ENCODE measurements at regions not wholly inside any gene's neighbourhood (a gene's known extent, or its start where the extent isn't known, plus 50 kb on each side); places are given as distances from the start of the nearest gene placed in this dataset.

DNA sequence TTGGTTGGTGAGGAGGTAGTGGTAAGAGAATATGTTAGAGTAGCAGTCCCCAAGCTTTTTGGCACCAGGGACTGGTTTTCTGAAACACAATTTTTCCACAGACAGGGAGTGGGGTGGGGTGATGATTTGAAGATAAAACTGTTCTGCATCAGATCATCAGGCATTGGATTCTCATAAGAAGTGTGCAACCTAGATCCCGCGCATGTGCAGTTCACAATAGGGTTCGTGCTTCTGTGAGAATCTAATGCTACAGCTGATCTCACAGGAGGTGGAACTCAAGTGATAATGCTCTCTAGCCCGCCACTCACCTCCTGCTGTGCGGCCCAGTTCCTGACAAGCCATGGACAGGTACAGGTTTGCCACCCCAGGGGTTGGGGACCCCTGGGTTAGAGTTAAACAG lies 423.3 kb downstream of the GPAT3 start:
- WGBS = 86% methylated on average over 5 of the region's 5 CpGs
- no peak for DNase-seq (ENCODE audit: low spot score)
- no peaks in the 10 kb centered on the region for H3K9me3 ChIP-seq (ENCODE audit: control insufficient read depth in 4 of 4, low read length in 3 of 4)
- H3K4me3 ChIP-seq (ENCODE audit: low read depth in 1 of 3, low read length in 3 of 3) = no peak overlapping the region
- H3K9ac ChIP-seq (ENCODE audit: low read depth in 1 of 2, low read length in 2 of 2) = no peak overlapping the region
- H3K27me3 ChIP-seq (ENCODE audit: control insufficient read depth in 4 of 4, insufficient read depth in 4 of 4, low read length in 3 of 4) = peaks cover 0 to 6% (median 0%) of the 10 kb centered on the region in 4 donors
- no peaks in the 10 kb centered on the region for H3K4me1 ChIP-seq (ENCODE audit: control insufficient read depth in 4 of 4, insufficient read depth in 4 of 4, low read length in 3 of 4)
- TF ChIP-seq EGR1 (IDR thresholded peaks at IDR 0.05; ENCODE audit: low read depth in 2 of 2) (no peak), RXRA (IDR thresholded peaks at IDR 0.05) (no peak), SP1 (IDR thresholded peaks at IDR 0.05) (no peak), NR2F2 (IDR thresholded peaks at IDR 0.05) (no peak), REST (IDR thresholded peaks at IDR 0.05) (no peak), RAD21 (IDR thresholded peaks at IDR 0.05) (no peak), ATF3 (IDR thresholded peaks at IDR 0.05) (no peak), GABPA (IDR thresholded peaks at IDR 0.05 in 1 of 2, conservative IDR thresholded peaks at IDR 0.05 in 1 of 2) (no peak), YY1 (IDR thresholded peaks at IDR 0.05) (no peak), ZBTB33 (IDR thresholded peaks at IDR 0.05) (no peak), HNF4A (conservative IDR thresholded peaks at IDR 0.05) (no peak), CTCF (IDR thresholded peaks at IDR 0.05; ENCODE audit: low read depth, low read length, missing input control) (no peak), FOXA1 (IDR thresholded peaks at IDR 0.05) (no peak), FOXA2 (IDR thresholded peaks at IDR 0.05) (no peak), JUND (IDR thresholded peaks at IDR 0.05) (no peak), HNF4G (IDR thresholded peaks at IDR 0.05) (no peak)
- TF ChIP-seq, protein P1, sequence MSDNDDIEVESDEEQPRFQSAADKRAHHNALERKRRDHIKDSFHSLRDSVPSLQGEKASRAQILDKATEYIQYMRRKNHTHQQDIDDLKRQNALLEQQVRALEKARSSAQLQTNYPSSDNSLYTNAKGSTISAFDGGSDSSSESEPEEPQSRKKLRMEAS (IDR thresholded peaks at IDR 0.05) = no peak
- no peaks in the 10 kb centered on the region for H3K36me3 ChIP-seq (ENCODE audit: control insufficient read depth in 4 of 4, insufficient read depth in 3 of 4, low read depth in 1 of 4, low read length in 3 of 4)
- no peak overlapping the region for H3K27ac ChIP-seq (ENCODE audit: low read depth in 1 of 2, low read length in 2 of 2)

DNA sequence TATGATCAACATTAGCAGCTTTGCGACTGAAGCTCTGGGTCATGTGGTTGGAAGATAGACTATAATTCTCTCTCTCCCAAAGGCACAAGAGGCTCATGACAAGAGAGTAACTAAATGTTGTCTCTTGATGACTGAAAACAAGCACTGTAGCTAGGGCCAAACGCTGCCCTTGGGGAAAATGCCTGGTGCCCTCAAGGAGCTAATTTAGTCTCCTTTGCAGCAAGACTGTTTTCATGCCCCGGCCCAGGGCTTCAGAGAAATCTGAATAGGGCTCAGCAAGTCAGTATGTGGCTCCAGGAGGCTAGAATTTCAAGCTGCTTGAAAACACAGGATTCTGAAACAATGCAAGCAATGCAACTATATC lies 411.9 kb downstream of the GPAT3 start:
- no peaks in the 10 kb centered on the region for H3K36me3 ChIP-seq (ENCODE audit: control insufficient read depth in 4 of 4, insufficient read depth in 3 of 4, low read depth in 1 of 4, low read length in 3 of 4)
- no peaks in the 10 kb centered on the region for H3K9me3 ChIP-seq (ENCODE audit: control insufficient read depth in 4 of 4, low read length in 3 of 4)
- H3K27ac ChIP-seq (ENCODE audit: low read depth in 1 of 2, low read length in 2 of 2) = no peak overlapping the region
- H3K4me1 ChIP-seq (ENCODE audit: control insufficient read depth in 4 of 4, insufficient read depth in 4 of 4, low read length in 3 of 4) = no peaks in the 10 kb centered on the region
- DNase-seq (ENCODE audit: low spot score) = no peak
- H3K27me3 ChIP-seq (ENCODE audit: control insufficient read depth in 4 of 4, insufficient read depth in 4 of 4, low read length in 3 of 4) = peaks cover 0 to 2% (median 0%) of the 10 kb centered on the region in 4 donors
- H3K4me3 ChIP-seq (ENCODE audit: low read depth in 1 of 3, low read length in 3 of 3) = no peak overlapping the region
- 60% methylated on average over 3 of the region's 3 CpGs for WGBS
- no peak overlapping the region for H3K9ac ChIP-seq (ENCODE audit: low read depth in 1 of 2, low read length in 2 of 2)
- TF ChIP-seq ZBTB33 (IDR thresholded peaks at IDR 0.05) (no peak), JUND (IDR thresholded peaks at IDR 0.05) (no peak), ATF3 (IDR thresholded peaks at IDR 0.05) (no peak), NR2F2 (IDR thresholded peaks at IDR 0.05) (no peak), FOXA1 (IDR thresholded peaks at IDR 0.05) (no peak), HNF4G (IDR thresholded peaks at IDR 0.05) (no peak), GABPA (IDR thresholded peaks at IDR 0.05 in 1 of 2, conservative IDR thresholded peaks at IDR 0.05 in 1 of 2) (no peak), HNF4A (conservative IDR thresholded peaks at IDR 0.05) (no peak), FOXA2 (IDR thresholded peaks at IDR 0.05) (no peak), CTCF (IDR thresholded peaks at IDR 0.05; ENCODE audit: low read depth, low read length, missing input control) (no peak), EGR1 (IDR thresholded peaks at IDR 0.05; ENCODE audit: low read depth in 2 of 2) (no peak), RXRA (IDR thresholded peaks at IDR 0.05) (no peak), YY1 (IDR thresholded peaks at IDR 0.05) (no peak), TAF1 (conservative IDR thresholded peaks at IDR 0.05) (no peak), RAD21 (IDR thresholded peaks at IDR 0.05) (no peak), SP1 (IDR thresholded peaks at IDR 0.05) (no peak)
- TF ChIP-seq, protein P1 (IDR thresholded peaks at IDR 0.05) = no peak
